ENCODE measurements at regions not wholly inside any gene's neighbourhood (a gene's known extent, or its start where the extent isn't known, plus 50 kb on each side); places are given as distances from the start of the nearest gene placed in this dataset.

DNA sequence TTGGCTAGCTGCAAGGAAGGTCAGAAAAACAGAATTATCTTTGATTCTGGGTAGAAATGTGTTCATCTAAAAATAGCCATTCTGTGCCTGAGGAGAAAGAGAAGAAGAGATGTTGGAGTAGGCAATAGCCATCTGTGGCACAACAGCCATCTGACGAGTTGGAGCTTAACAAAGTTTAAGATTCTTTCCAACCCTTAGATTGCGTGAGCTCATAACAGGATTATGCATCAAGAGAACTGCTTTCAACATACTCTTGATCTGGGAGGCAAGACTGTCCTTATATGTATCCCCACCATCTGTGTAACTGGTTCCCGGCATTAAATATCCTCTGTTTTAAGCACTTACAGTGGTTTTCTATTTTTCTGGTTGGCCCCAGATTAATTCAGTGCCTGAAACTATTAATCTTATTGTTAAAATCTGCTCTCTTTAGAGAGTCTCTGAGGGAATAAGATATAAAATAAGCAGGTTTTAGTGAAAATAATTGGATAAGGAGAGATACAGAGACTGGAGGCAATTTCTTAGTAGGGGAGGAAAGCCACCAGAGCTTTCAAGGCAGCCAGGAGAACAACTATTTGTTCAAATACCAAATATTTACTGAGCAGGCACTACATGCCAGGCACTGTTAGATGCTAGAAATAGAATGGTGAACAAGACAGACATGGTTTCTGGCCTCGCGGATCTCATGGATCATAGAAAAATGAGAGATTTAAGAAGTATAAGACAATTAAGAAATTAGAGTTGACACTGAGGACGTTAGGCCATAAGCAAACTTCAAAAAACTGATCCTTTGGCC, 398.0 kb downstream of the SMARCA1 start:
- Histone ChIP-seq H3K9ac (ENCODE audit: extremely low read depth, insufficient read length, low read length) (no peak overlapping the region), H3K23ac (ENCODE audit: insufficient read length, low read depth, low read length) (no peak overlapping the region), H4K91ac (ENCODE audit: insufficient read length, low read depth, low read length) (no peak overlapping the region), H3K27me3 (ENCODE audit: insufficient read depth, low read length) (no peaks in the 10 kb centered on the region), H3K27ac (ENCODE audit: insufficient read length, low read depth, low read length) (peak overlapping the region; percentile 17), H3K14ac (ENCODE audit: insufficient read depth, low read length) (no peak overlapping the region), H2BK120ac (ENCODE audit: low read depth, low read length, poor library complexity, severe bottlenecking) (no peak overlapping the region), H2BK20ac (ENCODE audit: low read depth, low read length, poor library complexity, severe bottlenecking) (no peak overlapping the region), H3K4ac (ENCODE audit: low read depth, low read length) (no peak overlapping the region), H3K79me1 (ENCODE audit: insufficient read depth, low read depth, low read length, poor library complexity, severe bottlenecking) (no peaks in the 10 kb centered on the region), H3K56ac (ENCODE audit: insufficient read length, low read depth, low read length) (no peak overlapping the region), H3T11ph (ENCODE audit: low read length) (no peak overlapping the region), H3K9me3 (ENCODE audit: control insufficient read depth, low read depth, low read length) (no peaks in the 10 kb centered on the region), H4K20me1 (ENCODE audit: control insufficient read depth, insufficient read depth, insufficient read length) (no peaks in the 10 kb centered on the region), H4K8ac (replicated peaks; ENCODE audit: insufficient read length, low read depth, low read length) (no peak overlapping the region), H3K18ac (ENCODE audit: insufficient read length, low read depth, low read length) (no peak overlapping the region), H2BK12ac (ENCODE audit: insufficient read length, low read depth, low read length) (no peak overlapping the region), H2AK5ac (ENCODE audit: insufficient read length, low read length) (no peak overlapping the region), H3K23me2 (ENCODE audit: insufficient read length, low read depth, low read length, poor library complexity, severe bottlenecking) (no peaks in the 10 kb centered on the region), H2BK15ac (ENCODE audit: low read depth, low read length) (no peak overlapping the region), H3K4me2 (ENCODE audit: insufficient read depth, insufficient read length, low read length) (no peak overlapping the region), H4K5ac (ENCODE audit: insufficient read length, low read depth, low read length) (no peak overlapping the region), H3K4me1 (ENCODE audit: insufficient read depth, low read length) (no peaks in the 10 kb centered on the region), H2BK5ac (ENCODE audit: insufficient read length, low read length) (peak overlapping the region; percentile 29), H2AFZ (ENCODE audit: low read length) (no peak overlapping the region), H3K79me2 (ENCODE audit: insufficient read depth, low read length) (no peaks in the 10 kb centered on the region)
- no peak for TF ChIP-seq CTCF (conservative IDR thresholded peaks at IDR 0.05)
- H3K9me3 Mint-ChIP-seq, result peaks cover 3% of the 10 kb centered on the region in 2 experiments; a peak in 3 of 5 replicates
- no peak for DNase-seq
- H3K27me3 Mint-ChIP-seq (ENCODE audit: low read depth), result no peaks in the 10 kb centered on the region
- no peak overlapping the region for H3K4me3 Mint-ChIP-seq
- H3K27ac Mint-ChIP-seq, result no peak overlapping the region
- WGBS (ENCODE audit: extremely low coverage, insufficient read length, low lambda C conversion rate), result no CpG with 5 or more reads among the region's 6 CpGs
- H3K36me3 Mint-ChIP-seq (ENCODE audit: insufficient read depth in 1 of 3, low read depth in 3 of 3), result peaks cover 7 to 12% (median 8%) of the 10 kb centered on the region in 3 experiments; a peak in 5 of 7 replicates
- H3K4me1 Mint-ChIP-seq, result peaks cover 0 to 5% of the 10 kb centered on the region in 2 experiments; a peak in 1 of 4 replicates

Measured in H9 (cell line).